GM23338 (cell line): ENCODE measurements at regions not wholly inside any gene's neighbourhood (a gene's known extent, or its start where the extent isn't known, plus 50 kb on each side); places are given as distances from the start of the nearest gene placed in this dataset.

ENCODE experiments used
- CREB1 ChIP-seq: fragments of 250-450 bp; sonication (Bioruptor Pico); IDR thresholded peaks from 2 replicates; pipeline ENCODE4 v1.5.0; 2020; ENCODE audit warnings: low read depth, mild to moderate bottlenecking, moderate library complexity
- CTCF ChIP-seq, 2 experiments: fragments of 200-600 bp in 1 of 2; sonication (generic) in 1 of 2; conservative IDR thresholded peaks; 2 replicates each; pipeline versions ENCODE4 v1.5.1 to v1.6.1; 2016 to 2017; ENCODE audit warnings: antibody characterized with exemption in 2 of 2, low read depth in 2 of 2, mild to moderate bottlenecking in 2 of 2, moderate library complexity in 1 of 2
- ETS1 ChIP-seq: IDR thresholded peaks from 2 replicates; pipeline ENCODE4 v1.6.1; 2016; ENCODE audit warnings: antibody characterized with exemption
- EZH2 ChIP-seq: fragments of 200-600 bp; sonication (generic); IDR thresholded peaks from one replicate; pipeline ENCODE4 v1.8.0; 2017; ENCODE audit warnings: antibody characterized with exemption, mild to moderate bottlenecking, low read depth; ENCODE audit not compliant: unreplicated experiment
- JUNB ChIP-seq: IDR thresholded peaks from one replicate; pipeline ENCODE4 v1.6.1; 2016; ENCODE audit warnings: antibody characterized with exemption; ENCODE audit not compliant: unreplicated experiment
- NANOG ChIP-seq: IDR thresholded peaks from 2 replicates; pipeline ENCODE4 v1.6.1; 2016; ENCODE audit warnings: antibody characterized with exemption, borderline replicate concordance
- POLR2AphosphoS5 ChIP-seq: IDR thresholded peaks from 2 replicates; pipeline ENCODE4 v1.6.1; 2016; ENCODE audit warnings: antibody characterized with exemption, low read depth
- STAT1 ChIP-seq: IDR thresholded peaks from one replicate; pipeline ENCODE4 v1.6.1; 2016; ENCODE audit warnings: antibody characterized with exemption; ENCODE audit not compliant: unreplicated experiment
- ZNF114 ChIP-seq: fragments of 250-450 bp; sonication (Bioruptor Pico); IDR thresholded peaks from 2 replicates; pipeline ENCODE4 v1.5.0; 2020; ENCODE audit warnings: mild to moderate bottlenecking, moderate library complexity
- ZNF331 ChIP-seq: fragments of 250-450 bp; sonication (Bioruptor Pico); IDR thresholded peaks from 2 replicates; pipeline ENCODE4 v1.5.0; 2020; ENCODE audit warnings: low read depth, mild to moderate bottlenecking, moderate library complexity
- TF ChIP-seq, protein P1 (sequence below): fragments of 250-450 bp; sonication (Bioruptor Pico); IDR thresholded peaks from 2 replicates; pipeline ENCODE4 v1.5.0; 2020; ENCODE audit warnings: mild to moderate bottlenecking, moderate library complexity

- TF ChIP-seq, protein P1, sequence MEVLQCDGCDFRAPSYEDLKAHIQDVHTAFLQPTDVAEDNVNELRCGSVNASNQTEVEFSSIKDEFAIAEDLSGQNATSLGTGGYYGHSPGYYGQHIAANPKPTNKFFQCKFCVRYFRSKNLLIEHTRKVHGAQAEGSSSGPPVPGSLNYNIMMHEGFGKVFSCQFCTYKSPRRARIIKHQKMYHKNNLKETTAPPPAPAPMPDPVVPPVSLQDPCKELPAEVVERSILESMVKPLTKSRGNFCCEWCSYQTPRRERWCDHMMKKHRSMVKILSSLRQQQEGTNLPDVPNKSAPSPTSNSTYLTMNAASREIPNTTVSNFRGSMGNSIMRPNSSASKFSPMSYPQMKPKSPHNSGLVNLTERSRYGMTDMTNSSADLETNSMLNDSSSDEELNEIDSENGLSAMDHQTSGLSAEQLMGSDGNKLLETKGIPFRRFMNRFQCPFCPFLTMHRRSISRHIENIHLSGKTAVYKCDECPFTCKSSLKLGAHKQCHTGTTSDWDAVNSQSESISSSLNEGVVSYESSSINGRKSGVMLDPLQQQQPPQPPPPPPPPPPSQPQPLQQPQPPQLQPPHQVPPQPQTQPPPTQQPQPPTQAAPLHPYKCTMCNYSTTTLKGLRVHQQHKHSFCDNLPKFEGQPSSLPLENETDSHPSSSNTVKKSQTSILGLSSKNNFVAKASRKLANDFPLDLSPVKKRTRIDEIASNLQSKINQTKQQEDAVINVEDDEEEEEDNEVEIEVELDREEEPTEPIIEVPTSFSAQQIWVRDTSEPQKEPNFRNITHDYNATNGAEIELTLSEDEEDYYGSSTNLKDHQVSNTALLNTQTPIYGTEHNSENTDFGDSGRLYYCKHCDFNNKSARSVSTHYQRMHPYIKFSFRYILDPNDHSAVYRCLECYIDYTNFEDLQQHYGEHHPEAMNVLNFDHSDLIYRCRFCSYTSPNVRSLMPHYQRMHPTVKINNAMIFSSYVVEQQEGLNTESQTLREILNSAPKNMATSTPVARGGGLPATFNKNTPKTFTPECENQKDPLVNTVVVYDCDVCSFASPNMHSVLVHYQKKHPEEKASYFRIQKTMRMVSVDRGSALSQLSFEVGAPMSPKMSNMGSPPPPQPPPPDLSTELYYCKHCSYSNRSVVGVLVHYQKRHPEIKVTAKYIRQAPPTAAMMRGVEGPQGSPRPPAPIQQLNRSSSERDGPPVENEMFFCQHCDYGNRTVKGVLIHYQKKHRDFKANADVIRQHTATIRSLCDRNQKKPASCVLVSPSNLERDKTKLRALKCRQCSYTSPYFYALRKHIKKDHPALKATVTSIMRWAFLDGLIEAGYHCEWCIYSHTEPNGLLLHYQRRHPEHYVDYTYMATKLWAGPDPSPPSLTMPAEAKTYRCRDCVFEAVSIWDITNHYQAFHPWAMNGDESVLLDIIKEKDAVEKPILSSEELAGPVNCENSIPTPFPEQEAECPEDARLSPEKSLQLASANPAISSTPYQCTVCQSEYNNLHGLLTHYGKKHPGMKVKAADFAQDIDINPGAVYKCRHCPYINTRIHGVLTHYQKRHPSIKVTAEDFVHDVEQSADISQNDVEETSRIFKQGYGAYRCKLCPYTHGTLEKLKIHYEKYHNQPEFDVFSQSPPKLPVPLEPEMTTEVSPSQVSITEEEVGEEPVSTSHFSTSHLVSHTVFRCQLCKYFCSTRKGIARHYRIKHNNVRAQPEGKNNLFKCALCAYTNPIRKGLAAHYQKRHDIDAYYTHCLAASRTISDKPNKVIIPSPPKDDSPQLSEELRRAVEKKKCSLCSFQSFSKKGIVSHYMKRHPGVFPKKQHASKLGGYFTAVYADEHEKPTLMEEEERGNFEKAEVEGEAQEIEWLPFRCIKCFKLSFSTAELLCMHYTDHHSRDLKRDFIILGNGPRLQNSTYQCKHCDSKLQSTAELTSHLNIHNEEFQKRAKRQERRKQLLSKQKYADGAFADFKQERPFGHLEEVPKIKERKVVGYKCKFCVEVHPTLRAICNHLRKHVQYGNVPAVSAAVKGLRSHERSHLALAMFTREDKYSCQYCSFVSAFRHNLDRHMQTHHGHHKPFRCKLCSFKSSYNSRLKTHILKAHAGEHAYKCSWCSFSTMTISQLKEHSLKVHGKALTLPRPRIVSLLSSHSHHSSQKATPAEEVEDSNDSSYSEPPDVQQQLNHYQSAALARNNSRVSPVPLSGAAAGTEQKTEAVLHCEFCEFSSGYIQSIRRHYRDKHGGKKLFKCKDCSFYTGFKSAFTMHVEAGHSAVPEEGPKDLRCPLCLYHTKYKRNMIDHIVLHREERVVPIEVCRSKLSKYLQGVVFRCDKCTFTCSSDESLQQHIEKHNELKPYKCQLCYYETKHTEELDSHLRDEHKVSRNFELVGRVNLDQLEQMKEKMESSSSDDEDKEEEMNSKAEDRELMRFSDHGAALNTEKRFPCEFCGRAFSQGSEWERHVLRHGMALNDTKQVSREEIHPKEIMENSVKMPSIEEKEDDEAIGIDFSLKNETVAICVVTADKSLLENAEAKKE: no peak
- no peak for TF ChIP-seq POLR2AphosphoS5
- TF ChIP-seq CREB1 (CRISPR knock-in tag): no peak
- no peak for TF ChIP-seq EZH2
- TF ChIP-seq ZNF331 (CRISPR knock-in tag): no peak
- no peak for TF ChIP-seq JUNB
- no peak for TF ChIP-seq CTCF (conservative IDR thresholded peaks at IDR 0.05; ENCODE audit: low read depth in 2 of 2)
- no peak for TF ChIP-seq ETS1
- no peak for TF ChIP-seq STAT1
- no peak for TF ChIP-seq ZNF114 (CRISPR knock-in tag)
- no peak for TF ChIP-seq NANOG
These were observed 1353.3 kb downstream of the UQCRFS1 start (continued) for GRCh38 chr19:27859689-27860088.
